Activated CD4-positive, alpha-beta T cell treated with anti-CD3 and anti-CD28 coated beads, Interleukin-2, amount 50 U/mL, for 24 hours (primary cell): ENCODE measurements at regions not wholly inside any gene's neighbourhood (a gene's known extent, or its start where the extent isn't known, plus 50 kb on each side); places are given as distances from the start of the nearest gene placed in this dataset.
"Not testable (repeated sequence)": the region's sequence is repeated elsewhere in the genome, so short reads cannot be mapped to it uniquely, and the experiment has no call there.

ENCODE experiments used
- DNase-seq, 2 donors: peaks; one replicate each; pipeline ENCODE4 v3.0.0-alpha.2; 2020; ENCODE audit warnings: low read depth in 1 of 2, low spot score in 1 of 2

DNA sequence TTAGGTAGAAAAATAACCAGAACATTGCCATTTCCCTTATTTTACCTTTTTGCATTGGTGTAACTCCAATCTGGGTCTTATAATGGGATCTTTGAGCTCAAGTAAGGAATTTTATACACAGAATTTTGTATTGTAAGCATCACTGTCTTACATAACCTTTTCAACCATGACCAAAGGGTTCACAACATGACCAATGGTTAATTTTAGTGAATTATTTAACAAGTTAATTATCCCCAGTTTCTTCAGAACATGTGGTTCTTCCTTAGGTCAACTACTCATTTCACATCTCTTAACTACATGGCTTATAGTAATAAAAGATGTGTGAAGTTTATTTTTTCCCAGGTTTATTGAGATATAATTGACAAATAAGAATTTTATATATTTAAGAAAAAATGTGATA lies 74.2 kb upstream of the RHOBTB1 start:
- no peak for DNase-seq

DNA sequence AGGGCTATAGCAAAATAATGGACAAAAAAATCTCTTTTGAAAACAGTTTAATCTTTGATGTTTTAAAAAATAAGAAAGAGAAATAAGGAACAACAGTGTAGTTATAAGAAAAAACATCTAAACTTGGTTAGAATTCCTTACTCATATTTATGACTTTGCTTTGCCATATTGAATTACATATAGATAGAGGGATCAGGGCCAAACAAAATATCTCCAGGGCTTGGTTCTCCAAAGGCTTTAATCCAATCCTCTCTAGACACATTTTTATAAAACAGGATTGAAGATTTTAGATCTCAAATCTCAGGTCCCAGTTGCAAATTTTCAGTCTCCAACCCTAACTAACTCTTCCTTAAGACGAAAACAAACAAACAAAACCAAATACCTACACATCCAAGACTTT lies 72.6 kb upstream of the RHOBTB1 start:
- no peak for DNase-seq

DNA sequence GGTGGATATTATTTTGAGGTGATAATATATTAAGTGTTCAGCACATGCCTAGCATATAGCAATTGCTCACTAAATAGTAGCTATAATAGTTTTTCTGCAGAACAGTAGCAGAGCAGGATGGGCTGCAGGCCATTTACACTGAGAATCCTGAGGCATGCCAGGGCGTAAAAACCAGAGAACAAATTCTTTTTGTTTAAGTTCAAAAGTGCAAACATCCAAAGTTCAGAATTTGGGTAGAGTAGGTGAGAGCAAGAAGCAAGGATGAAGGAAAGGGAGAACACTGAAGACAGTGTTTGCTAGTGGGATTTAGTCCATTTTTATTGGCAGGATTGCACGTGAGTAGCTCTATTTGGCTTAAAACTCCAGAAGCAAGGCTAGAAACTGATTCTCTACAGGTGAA lies 72.0 kb upstream of the RHOBTB1 start:
- no peak for DNase-seq

DNA sequence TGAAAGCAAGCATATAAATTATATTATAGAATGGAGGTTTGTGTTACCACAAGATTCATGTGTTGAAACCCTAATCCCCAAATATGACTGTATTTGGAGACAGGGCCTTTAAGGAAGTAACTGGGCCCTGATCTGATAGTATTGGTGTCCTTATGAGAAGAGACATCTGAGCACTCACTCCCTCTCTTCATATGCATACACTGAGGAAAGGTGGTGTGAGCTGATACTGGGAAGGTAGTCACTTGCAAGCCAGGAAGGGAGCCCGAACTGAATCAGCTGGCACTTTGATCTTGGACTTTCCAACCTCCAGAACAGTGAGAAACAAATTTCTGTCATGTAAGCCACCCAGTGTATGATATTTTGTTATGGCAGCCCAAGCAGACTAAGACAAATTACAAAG lies 66.9 kb upstream of the RHOBTB1 start:
- DNase-seq: no peak

DNA sequence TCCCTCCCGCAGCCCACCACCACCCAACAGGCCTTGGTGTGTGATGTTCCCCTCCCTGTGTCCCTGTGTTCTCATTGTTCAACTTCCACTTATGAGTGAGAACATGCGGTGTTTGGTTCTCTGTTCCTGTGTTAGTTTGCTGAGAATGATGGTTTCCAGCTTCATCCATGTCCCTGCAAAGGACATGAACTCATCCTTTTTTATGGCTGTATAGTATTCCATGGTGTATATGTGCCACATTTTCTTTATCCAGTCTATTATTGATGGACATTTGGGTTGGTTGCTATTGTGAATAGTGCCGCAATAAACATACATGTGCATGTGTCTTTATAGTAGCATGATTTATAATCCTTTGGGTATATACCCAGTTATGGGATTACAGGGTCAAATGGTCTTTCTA lies 59.1 kb upstream of the RHOBTB1 start:
- DNase-seq: not testable (repeated sequence)

DNA sequence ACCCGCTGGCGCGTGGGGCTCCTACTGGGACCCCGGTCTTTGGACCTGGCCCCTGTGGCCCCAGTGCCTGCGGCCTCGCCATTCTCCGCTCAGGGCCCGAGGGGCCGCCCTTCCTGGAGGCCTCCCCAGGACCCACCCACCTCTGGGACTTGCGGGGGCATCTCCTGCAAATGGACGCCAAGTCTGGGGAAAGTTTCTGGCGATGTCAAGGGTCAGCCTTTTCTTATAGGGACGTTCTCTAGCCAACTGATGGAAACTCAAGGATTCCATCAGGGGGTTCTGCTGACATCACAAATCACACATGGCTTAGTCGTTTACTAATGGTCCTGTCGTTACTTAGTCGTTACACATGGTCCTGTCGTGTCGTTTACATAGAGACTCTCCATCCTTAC lies 57.7 kb upstream of the RHOBTB1 start:
- DNase-seq: no peak

DNA sequence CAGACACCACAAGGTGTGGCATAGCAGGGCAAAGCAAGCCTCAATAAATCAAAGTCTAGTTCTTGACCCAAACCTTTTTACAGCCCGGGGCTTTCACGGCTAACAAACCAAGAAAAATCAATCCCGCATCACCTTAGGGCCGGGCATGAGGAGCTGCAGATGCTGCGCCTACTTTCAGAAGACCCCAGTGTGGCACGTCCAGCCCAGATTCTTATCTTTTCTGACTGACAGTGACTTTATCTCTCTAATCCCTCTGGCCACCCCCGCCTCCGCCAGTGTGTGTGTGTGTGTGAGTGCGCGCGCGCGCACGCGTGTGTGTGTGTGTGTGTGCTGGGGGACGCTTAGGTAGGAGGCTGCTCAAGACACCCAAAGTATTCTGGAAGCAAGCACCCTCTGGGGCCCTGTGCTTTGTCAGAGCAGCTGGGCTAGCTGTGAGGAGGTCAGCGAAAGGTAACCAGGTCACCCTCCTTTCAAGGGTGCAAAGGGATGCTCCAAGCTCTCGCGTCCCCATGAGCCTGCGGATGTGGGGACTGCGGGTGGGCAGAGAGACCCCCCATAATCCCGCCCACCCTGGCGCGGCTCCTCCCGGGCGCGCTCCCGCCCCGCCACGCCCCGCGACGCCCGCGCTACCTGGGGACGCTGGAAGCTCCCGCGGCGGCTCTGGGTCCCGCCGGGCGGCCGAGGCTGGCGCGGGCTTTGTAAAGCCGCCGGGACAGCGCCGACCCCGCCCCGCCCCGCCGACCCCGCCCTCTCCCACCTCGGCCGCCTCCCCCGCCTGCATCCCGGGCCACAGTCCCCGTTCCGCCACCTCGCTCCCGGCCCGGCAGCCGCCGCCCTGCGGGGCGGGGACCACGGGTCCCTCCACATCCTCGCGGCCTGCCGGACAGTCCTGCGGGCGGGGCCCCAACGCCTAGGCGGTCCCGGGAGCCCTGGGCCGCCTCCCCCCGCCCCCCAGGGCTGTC lies 57.1 kb upstream of the RHOBTB1 start:
- no peak for DNase-seq

DNA sequence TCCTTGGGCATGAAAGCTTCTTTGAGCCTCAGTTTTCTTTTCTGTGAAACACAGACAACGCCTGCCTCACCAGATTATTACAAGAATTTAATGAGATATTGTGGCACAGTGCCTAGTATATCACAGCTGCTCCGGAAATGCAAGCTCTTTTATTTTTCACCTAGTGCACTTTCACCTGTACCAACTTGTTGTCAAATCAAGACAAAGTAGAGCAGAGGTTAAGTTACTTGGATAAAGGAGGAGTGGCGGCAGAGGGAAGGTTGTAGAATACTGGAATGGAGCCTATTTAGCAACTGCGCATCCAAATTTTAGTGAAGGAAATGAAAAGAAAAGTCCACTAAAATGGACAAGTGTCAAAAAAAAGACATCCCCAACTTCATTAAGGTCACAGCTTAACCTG lies 54.9 kb upstream of the RHOBTB1 start:
- DNase-seq: no peak

DNA sequence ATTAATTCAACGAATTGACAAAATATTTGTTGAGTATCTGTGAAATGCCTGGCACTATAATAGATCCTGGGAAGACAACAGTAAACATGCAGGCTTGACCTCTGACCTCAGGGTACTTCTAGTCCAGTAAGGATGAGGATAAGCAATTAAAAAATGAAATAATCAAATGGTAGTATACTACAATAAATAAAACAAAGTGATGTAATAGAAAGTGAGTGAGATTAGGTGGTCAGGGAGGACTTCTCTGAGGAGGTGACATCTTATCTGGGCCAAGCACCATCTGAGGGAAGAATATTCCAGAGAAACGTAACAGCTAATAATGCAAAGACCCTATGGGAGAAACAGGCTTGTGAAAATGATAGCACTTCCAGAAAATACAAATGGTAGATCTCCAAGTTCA lies 50.1 kb upstream of the RHOBTB1 start:
- no peak for DNase-seq
